Stimulated activated CD4-positive, alpha-beta T cell treated with anti-CD3 and anti-CD28 coated beads, Interleukin-4, amount 100 ng/mL, for 48 hours (primary cell): ENCODE measurements at regions not wholly inside any gene's neighbourhood (a gene's known extent, or its start where the extent isn't known, plus 50 kb on each side); places are given as distances from the start of the nearest gene placed in this dataset.

Experiments
- DNase-seq, 2 donors: peaks; one replicate each; pipeline ENCODE4 v3.0.0-alpha.2; 2020; ENCODE audit warnings: low read depth in 2 of 2

GRCh38 chr4:100803751-100804150 lies 285.9 kb upstream of the EMCN start:
- DNase-seq = no peak

GRCh38 chr4:100799761-100800539 lies 282.1 kb upstream of the EMCN start:
- no peak for DNase-seq

- DNase-seq = no peak
These were observed 280.0 kb upstream of the EMCN start for GRCh38 chr4:100797791-100798190.

- DNase-seq = no peak
These were observed 279.5 kb upstream of the EMCN start for GRCh38 chr4:100797356-100797755.

- no peak for DNase-seq
These were observed 278.5 kb upstream of the EMCN start for GRCh38 chr4:100796332-100796731.

GRCh38 chr4:100795581-100795980 lies 277.8 kb upstream of the EMCN start:
- DNase-seq = no peak

- no peak for DNase-seq
These were observed 273.2 kb upstream of the EMCN start for GRCh38 chr4:100790836-100791615.

- no peak for DNase-seq
These were observed 272.2 kb upstream of the EMCN start for GRCh38 chr4:100789991-100790390.

GRCh38 chr4:100786481-100786880 lies 268.7 kb upstream of the EMCN start:
- DNase-seq = no peak

- DNase-seq = no peak
These were observed 264.5 kb upstream of the EMCN start for GRCh38 chr4:100782356-100782755.

- no peak for DNase-seq
These were observed 263.6 kb upstream of the EMCN start for GRCh38 chr4:100781435-100781834.

- DNase-seq = no peak
These were observed 262.3 kb upstream of the EMCN start for GRCh38 chr4:100780126-100780525.

- DNase-seq = no peak
These were observed 260.6 kb upstream of the EMCN start for GRCh38 chr4:100778431-100778830.

- no peak for DNase-seq
These were observed 244.9 kb upstream of the EMCN start for GRCh38 chr4:100762738-100763137.

- DNase-seq = no peak
These were observed 236.9 kb upstream of the EMCN start for GRCh38 chr4:100754751-100755150.

GRCh38 chr4:100746141-100746739 lies 228.4 kb upstream of the EMCN start:
- DNase-seq = no peak

- DNase-seq = no peak
These were observed 224.2 kb upstream of the EMCN start for GRCh38 chr4:100742045-100742444.

- no peak for DNase-seq
These were observed 221.6 kb upstream of the EMCN start for GRCh38 chr4:100739426-100739825.

GRCh38 chr4:100738196-100739165 lies 220.7 kb upstream of the EMCN start:
- DNase-seq = no peak

- DNase-seq = no peak
These were observed 219.0 kb upstream of the EMCN start for GRCh38 chr4:100736641-100737451.

- no peak for DNase-seq
These were observed 211.0 kb upstream of the EMCN start for GRCh38 chr4:100728861-100729260.
